NCI-H524 treated with DMSO at 0.1 percent for 48 hours (cell line): ENCODE measurements at regions not wholly inside any gene's neighbourhood (a gene's known extent, or its start where the extent isn't known, plus 50 kb on each side); places are given as distances from the start of the nearest gene placed in this dataset.

Source experiments
- DNase-seq: peaks from one replicate; lab custom pipeline; 2025; lab: John Stamatoyannopoulos, UW

DNA sequence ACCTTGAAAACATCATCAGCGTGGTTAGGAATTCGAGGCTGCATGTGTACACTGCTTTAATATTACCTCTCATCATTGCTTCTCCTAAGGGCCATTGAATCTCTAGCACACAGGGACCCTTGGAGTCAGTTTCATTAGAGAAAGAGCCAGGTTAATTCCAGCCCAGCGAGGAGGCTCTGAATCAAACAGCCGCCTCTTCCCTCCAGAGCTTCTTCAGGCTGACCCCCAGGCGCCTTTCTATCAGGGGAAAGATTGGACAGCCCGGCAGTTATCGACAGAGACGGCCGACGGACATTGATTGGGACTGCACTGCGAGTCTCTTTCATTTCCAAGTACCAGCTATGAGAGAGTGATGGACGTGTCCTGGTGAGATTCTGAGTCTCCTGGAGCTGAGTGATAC lies 159.2 kb downstream of the ANKRD60 start:
- DNase-seq = no peak

DNA sequence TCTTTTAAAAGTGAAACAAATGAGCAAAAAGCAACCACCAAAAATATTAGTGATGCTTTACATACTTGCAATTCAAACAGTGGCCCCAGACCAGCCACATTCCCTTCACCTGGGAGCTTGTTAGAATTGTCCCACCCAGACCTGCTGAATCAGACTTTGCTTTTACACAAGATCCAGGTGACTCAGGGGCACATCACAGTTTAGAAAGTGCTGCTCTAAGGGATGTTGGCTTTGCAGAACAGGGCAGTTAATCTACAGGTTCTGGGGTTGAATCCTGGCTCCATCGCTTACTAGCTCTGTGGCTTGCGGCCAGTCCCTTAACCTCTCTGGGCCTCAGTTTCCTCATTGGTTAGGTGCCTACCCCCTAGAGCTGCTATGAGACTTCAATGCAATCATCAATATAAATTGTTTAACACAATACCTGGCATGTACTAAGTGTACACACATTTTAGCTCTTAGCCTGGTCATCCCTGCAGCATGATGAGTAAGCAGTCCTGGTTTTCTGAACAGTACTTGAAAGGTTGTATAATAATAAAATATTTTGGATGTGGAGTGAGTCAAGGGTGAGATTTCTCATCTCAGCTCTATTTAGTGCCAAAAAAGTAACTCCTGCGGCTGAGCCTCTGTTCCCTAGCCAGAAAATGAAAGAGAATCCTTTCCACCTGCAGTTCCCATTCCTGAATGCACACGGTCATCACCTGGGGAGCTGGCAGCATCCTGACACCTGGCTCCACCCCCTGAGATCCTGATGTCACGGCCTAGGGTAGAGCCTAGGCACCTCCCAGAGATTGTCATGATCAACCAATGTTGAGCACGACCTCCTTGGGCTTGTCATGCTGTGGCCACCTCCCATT lies 162.7 kb downstream of the ANKRD60 start:
- DNase-seq = no peak

DNA sequence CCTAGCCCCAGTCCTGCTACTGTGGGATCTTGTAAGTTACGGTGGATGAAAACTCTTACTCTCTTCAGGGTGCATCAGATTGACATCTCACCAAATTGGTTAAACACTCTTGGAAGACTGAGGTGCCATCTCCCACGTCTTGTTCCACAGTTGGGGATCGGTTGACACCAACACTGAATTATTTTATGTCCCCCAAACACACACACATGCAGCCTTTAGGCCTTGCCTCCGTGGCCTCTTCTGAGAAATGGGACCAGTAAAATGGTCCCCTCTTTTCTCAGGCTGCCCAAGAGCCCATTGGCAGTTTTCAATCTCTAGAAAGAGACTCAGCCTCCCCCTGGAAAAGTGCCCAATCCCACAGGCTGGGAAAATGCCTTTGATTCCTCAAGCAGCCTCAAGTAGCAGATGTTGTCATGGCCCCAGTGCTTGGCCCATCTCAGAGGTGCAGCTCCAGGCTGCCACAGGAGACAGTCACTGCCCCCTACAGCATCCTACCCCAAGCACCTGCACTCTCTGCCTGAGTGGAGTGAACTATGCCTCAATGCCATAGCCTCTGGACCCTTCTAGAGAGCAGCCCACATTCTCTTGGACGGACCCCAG lies 163.9 kb downstream of the ANKRD60 start:
- DNase-seq = no peak

DNA sequence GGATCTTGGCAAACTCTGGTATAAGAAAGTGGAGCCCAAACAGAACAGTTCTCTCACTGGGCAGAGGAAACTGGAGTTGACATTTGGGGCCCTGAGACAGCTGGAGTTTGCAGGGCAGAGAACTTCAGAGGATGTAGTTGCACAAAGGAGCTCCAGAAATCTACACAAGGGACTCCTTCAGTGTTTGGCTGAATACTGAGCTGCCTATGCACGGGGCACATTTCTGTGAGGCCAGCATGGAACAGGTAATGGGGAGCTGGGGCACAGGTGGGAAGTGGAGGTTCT lies 169.3 kb downstream of the ANKRD60 start:
- DNase-seq = no peak

DNA sequence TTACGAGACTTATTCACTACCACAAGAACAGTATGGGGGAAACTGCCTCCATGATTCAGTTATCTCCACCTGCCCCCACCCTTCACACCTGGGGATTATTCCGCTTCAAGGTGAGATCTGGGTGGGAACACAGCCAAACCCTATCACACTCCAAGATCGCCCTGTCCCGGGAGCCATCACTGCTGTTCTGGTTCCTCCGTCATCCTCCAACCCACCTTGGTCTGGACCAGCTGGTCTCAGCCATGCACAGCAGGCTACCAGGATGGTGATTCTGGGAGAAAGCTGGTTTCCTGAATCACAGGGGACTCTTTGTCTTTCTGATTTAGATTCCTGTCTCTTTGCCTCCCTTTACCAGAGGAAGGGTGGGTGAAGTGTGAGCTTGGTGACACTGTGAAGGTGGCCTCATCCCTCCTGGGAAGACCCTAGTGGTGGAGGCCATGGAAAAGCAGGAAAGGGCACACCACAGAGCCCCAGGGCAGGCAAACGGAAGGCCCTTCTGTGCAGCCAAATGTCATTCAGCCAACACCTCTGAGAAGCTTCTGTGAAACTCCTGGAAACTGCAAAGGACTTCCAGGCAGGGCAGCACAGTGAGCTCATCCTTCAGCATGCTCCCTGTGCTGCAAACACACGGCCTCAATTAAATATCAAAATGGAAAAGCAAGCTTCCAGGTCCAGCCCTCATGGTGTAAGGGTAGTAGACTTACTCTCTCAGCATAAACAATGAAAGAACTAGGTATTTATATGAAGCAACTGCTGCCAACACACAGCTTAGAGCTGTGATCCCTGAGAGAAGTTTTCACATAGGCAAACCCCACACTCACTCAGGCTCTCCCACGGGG lies 169.8 kb downstream of the ANKRD60 start:
- no peak for DNase-seq

DNA sequence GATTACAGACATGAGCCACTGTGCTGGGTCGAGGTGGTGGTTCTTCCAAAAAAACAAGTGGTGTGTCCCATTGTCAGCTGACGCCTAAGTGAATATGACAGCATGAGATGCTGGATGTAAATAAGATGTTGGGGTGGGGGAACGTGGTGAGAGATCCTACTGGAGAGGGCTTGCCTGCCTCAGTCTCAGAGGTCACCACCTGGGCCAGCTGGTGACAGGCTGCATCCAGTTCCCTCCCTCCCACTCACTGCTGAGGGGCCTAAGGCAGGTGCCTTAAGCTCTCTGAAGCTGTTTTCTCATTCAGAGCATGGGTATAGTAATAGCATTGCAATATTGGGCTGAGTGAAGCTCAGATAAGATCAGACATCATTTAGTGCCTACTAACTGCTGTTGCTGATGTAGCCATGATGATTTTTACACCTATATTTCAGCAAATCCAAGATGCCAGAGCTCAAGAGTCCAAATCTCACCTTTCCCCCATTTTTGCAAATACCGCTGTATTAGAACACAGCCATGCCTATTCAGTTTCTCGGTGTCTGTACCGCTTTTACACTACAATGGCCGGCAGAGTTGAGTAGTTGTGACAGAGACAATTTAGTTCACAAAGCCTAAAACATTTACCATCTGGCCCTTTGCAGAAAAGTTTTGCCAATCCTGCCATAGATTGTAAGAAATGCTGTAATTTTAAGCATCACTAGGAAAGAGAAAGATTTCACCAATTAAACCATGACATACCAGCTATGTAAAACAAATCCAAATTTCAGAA lies 171.3 kb downstream of the ANKRD60 start:
- DNase-seq = no peak

DNA sequence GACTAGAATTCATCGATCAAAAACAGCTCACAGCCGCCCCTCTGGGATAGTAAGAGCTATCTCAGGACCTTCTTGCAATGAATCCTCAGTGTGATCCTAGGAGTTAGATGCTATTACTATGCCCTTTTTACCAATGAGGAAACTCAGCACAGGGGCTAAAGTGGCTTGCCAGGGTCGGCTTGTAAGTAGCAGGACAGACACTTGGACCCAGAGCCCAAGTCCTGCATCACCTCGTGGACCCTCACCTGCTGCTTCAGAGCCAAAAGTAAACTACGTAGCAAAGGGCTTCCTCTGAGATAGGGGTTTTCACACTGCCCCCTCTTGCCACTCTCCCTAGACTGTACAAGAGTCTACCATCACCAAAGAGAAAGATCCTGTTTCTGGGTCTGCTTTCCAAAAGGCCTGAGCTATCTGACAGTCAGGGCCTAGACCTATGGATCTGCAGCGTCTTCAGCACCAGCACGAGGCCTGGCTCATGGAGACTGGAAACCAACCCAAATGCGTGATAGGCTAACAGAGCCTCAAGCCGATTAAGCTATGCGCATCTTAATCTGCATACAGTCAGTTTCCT lies 172.3 kb downstream of the ANKRD60 start:
- DNase-seq = no peak

DNA sequence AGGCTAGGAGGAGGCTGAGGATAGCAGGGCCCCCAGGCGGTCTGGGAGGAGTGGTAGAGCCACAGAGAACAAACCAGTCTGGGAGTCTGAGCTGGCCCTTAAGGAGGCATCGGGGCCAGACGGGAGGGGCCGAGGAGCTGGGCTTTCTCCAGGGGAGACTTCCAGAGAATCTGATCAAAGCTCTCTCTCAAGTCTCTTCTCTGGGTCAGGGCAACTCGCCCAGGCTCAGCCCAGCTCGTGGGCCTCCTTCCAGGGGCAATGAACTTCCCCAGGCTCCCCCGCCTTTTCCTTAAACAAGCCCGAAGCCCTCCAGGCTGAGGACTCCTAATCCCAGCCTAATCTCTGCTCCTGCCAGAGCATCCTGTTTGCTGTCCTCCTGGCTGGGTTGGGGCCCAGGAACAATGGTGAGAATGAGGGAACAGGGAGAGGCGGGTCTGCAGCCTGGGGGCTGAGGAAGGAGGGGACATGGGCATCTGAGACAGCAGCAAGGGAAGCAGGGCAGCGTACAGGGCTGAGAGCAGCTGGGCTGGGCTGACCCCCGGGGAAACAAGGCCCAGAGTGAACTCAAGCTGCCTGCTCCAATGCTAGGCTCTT lies 173.6 kb downstream of the ANKRD60 start:
- DNase-seq = no peak

DNA sequence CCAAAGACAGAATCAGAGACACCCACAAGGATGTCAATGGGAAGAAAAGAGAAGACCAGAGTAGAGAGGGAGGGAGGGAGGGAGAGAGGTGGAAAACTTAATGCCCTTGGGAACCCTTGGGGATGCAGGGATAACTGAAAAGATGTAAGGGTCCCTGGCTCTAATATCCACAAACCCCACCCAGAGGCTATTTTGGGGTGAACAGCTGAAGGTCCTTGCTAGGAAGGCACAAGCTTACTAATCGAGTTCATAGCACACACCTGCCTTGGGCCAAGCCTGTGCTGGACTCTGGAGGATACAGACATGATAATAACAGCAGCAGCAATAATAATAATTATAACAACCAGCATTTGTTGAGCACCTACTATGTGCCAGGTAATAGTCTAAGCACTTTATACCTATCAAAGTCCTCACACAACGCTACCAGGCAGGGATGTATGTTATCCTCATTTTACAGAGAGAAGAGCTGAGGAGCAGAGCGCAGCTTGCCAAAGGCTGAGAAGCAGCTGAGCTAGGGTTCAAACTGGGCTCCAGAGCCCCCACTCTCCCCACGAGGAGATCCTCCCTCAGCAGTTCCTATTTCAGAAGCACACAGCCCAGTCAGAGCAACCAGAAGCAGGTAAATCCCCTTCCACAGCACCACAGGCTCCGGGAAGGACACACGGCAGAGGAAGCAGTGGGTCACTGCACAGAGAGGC lies 174.2 kb downstream of the ANKRD60 start:
- DNase-seq = no peak

DNA sequence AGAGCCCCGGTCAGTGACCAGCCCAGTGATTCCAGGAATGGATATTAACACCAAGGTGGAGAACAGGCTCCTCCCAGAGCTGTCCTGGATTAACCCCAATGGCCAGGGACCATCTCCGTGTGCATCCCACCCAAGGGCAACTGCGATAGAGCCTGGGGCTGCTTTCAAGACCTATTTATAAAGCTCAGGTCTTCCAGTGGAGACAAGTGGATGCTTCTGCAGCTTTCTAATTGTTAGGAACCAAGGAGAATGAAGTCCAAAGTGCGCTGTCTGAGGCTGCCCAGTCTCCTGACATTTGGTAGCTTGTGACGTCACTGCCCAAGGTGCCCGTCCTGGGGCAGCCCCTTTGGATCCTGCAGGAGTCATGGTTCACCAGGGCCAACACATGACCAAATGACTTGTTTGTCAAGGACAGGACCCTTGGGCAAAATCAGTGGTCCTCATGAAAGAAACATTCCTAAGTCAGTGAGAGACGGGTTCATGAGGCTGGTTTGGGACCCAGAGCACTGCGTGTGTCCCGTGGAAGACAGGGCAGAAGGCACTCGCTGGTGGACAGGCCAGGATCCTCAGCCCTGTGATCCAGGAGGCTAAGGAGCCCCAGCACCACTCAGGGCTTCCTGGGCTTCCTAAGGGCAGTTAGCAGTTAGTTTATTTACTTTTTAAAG lies 174.9 kb downstream of the ANKRD60 start:
- DNase-seq = no peak

DNA sequence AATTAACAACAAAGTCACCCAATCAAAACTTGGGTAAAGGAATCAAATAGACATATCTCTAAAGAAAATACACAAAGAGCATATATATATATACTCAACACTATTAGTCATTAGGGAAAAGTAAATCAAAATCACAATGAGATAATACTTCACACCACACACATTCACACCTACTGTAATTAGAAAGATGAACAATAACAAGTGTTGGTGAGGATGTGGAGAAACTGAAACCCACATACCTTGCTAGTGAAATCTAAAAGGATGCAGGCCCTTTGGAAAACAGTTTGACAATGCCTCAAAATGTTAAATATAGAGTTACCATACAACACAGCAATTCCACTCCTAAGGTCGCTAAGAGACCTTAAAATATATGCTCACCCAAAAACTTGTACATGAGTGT lies 177.1 kb downstream of the ANKRD60 start:
- no peak for DNase-seq

DNA sequence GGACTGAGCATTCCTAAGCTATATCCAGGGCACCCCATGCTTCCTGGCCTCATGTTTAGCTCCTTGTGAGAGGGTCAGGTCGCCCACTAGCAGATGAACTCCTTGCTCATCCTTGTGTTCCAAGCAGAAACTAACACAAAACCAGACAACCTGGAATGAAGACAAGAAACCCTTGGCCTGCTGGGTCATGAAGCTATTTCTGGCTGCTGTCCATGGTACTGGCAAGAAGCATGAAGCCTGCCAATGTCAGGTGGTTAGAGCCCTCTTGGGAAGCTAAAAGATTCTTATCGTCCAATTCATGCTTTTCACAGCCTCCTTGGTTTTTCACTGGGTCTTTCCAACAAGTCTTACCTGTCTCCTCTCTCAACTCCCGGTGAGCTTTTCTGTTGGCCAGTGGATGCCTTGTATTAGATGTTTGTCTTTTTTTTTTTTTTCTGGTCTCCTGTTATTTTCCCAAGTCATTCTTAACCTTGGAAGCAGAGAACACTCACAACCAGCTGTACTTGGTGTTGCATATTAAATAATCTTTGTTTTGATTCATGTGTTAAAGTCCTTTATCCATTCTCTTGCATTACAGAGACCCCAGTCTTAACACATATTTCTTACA lies 180.3 kb downstream of the ANKRD60 start:
- DNase-seq = no peak

DNA sequence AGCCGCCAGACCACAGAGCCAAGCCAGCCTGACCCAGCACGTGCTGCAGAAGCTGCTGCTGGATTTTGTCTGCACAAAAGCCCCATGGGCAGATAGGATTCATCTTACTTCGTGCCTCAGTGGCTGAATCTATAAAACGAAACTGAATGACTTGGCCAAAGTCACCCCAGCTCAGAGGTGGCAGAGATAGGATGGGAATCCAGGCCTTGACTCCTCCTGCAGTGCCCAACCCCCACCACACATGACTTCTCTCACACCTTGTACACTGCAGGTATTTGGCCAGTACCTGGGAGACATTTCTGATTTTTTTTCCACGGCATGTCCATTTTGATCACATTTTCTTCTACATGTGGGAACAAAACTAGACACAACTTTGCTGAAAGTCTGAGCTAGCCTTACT lies 182.1 kb downstream of the ANKRD60 start:
- no peak for DNase-seq

DNA sequence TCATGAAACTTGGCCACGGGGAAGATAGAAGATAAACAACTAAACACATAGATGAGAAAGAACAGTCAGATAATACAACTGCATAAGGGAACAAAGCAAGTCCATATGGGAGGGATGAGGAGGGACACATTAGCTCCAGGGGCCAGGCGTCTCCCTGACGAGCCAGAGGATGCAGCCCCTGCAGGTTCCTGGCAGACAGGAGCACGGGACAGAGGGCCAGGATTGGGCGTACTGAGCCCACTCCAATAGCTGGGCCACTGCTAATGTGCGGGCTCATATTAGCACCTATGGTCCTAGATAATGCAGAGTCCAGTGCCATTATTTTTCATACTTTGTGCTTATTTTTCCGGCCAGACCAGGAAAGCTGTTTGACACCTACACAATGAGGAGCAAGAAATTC lies 182.9 kb downstream of the ANKRD60 start:
- no peak for DNase-seq

DNA sequence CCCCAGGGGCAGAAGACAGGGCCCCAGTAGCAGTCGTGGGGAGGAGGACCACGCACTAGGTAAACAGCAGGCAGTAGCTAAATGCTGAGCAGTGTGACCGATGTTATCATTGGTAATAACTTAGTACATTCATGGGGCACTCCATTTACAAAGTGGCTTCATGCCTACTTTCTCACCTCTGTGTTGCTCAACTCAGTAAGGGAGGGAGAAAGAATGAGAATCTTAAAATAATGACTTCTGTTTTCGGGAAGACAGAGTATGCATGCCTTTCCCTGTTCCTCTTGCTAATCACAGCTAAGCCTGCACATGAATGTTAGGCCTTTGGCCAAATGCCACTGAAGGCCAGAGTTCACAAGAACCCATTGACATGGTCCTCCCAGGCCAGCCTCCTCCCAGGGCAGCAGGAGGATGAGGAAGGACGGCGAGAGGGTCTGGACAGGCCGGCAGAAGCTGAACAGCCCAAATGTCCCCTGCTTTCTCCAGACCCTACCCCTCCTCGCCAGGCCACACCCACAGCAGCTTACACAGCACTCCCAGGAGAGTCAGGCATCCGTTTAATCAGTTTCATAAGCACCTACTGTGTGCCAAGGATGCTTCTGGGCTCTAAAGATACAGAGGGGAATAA lies 183.4 kb downstream of the ANKRD60 start:
- DNase-seq = no peak

DNA sequence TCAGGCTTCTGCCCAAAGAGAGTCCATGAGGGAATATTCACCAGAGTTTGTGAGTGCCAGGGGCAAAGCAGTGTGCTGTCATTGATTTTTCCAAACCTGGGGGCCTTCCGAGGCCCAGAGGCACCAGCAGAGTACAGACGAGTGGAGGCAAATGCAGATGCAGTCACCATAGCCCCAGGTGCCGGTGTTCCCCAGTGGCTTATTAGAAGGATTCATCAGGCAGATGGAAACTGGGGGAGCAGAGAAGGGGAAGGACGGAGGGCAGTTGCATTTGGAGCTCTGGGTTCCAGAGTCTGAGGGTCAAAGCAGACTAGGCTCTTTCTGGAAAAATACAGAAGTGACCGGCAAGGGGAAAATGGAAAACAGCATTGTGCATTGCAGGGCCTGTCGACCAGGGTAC lies 184.2 kb downstream of the ANKRD60 start:
- DNase-seq = no peak

DNA sequence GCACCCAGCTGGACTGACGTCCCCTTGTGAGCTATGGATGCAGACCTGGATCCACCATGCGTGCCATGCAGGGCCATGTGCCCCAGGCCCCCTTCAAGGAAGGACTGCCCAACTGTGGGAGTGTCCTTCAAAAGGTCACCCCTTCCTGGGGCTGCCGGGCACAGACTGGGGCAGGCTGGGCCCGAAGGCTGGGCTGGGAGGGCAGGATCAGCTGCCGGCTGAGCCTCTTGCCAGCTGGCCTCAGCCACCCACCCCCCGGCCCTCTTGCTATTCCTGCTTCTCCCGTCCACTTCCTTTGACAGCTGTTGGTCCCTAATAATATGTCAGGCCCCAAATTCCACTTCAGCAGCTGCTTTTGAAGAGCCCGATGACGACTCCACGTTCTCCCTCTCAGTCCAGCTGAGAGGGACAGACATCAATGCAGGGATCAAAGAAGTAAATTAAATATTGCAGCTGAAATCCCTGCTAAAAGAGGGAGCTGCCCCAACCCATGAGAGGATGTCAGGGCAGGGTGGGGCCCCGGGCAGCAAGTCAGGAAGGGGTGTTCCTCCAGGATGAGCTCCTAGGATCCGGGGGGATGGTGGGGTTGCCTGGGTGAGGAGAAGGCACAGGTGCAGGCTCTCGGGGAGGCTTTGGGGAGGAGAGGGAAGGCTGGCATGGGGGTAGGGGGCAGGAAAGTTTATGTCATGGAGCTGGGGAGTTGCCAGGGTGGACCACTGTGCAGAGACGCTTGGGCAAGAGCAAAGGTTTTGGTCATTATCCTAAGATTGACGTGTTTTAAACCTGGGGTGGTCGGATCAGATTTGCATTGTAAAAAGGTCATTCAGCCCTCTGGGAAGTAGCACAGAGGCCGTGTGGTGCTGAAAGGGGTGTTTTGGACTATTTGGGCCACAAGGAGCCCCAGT lies 185.0 kb downstream of the ANKRD60 start:
- peak; percentile 31 for DNase-seq

DNA sequence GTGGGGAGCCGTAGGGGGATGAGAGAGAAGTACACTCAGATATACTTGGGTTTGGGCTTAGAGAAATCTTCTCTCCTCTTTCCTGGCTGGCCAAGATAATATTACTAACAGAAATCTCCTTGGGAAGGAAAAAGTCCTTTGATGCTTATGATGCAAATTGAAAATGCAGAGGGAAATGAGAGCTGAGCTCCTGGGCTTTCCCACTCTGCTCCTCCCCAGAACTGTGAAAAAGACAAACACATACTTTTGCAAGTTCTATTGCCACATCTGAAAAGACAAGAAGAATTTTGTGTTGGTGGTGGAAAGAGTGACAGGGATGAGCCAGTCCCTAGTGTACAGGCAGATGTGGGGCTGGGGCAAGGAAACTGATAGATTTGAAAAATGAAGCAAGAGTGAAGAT lies 185.9 kb downstream of the ANKRD60 start:
- no peak for DNase-seq
